Limb (tissue), 2 donors: ENCODE measurements at regions not wholly inside any gene's neighbourhood (a gene's known extent, or its start where the extent isn't known, plus 50 kb on each side); places are given as distances from the start of the nearest gene placed in this dataset.
"Not testable (repeated sequence)": the region's sequence is repeated elsewhere in the genome, so short reads cannot be mapped to it uniquely, and the experiment has no call there.

Source experiments
- DNase-seq, 2 donors: peaks; one replicate each; pipeline ENCODE4 v3.0.0-alpha.2; 2016; ENCODE audit errors: extremely low spot score in 2 of 2

DNA sequence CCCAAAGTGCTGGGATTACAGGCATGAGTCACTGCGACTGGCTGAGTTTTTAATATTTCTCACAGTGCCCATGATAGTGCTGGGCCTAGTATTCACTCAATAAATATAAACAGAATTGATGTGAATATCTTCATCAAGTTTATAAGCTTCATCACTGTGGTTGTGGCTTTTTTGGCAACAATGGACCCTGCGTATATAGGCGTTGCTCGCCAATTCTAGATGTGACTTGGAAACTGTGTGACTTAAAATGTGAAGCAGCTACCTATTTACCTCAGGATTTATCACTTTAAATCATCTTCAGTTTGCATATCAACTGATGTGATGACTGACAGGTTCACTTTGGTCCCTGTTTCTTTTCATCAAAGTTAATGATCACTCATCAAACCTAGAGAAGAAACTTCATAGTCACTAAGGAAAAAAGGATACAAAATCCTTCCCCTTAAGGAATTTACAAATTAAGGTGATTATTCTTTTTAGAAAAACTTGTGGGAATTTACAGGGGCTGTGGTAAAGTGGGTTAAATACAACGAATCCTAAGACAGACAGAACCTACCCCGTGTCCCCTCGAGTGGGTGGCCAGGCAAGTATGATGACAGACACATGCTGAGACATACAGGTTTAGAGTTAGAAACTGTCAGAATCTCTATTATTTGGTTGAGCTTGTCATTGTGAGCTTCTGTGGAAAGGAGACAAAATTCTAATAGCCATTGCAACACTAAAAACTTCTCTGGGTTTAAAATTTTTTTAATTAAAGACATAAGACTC lies 101.3 kb downstream of the AKAP11 start:
- no peak for DNase-seq

DNA sequence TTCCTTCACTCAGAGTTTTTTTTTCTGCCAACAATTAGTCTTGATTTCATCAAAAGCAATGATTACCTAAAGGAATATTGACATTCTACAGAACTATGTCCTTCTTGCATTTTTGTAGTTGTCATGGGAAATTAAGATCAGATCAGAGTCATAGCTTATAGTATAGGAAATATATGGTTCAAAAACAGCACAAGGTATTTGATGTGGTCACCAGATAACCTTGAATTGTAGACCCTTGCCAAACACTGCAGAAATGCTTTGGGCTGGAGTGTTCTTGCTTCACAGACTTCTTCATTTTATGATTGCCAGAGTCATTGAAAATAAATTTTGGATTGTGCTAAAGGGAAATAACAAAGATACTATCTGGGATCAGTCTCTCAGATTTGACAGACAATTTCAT lies 103.7 kb downstream of the AKAP11 start:
- DNase-seq = no peak

- DNase-seq = no peak
Measured at GRCh38 chr13:42377640-42378382, 105.9 kb downstream of the AKAP11 start.

DNA sequence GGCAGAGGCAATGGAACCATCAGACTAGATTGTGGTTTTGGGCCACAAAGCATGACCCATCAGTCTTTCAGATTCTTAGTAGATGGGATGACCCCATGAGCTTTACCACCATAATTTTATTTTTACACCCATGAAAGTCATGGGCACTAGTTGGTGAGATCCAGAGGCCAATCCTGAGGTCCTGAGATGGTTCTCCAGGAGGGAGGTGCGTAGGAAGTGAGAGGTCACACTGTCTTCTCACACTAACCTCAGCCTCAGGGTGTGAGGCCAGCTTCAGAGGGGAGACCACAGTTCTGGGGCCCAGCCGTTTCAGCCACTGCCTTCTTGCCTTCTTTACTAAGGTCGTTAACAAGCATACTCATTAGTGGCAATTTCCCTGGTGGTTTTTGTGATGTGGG lies 106.4 kb downstream of the AKAP11 start:
- DNase-seq = no peak

DNA sequence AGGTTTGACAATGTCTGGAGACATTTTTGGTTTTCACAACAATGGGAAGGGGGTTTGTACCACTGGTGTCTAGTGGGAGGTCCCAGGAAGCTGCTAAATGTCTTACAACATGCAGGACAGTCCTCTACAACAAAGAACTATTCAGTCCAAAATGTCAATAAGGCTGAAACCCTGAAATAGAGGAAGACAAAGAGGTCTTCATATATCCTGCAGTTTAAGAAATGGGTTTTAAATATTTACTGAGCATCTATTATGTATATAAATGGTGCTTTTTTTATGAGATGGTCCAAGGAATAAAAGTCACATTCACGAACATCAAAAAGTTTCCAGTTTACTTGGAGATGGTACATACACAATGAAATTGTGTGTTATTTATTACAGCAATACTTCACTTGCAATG lies 107.3 kb downstream of the AKAP11 start:
- no peak for DNase-seq

DNA sequence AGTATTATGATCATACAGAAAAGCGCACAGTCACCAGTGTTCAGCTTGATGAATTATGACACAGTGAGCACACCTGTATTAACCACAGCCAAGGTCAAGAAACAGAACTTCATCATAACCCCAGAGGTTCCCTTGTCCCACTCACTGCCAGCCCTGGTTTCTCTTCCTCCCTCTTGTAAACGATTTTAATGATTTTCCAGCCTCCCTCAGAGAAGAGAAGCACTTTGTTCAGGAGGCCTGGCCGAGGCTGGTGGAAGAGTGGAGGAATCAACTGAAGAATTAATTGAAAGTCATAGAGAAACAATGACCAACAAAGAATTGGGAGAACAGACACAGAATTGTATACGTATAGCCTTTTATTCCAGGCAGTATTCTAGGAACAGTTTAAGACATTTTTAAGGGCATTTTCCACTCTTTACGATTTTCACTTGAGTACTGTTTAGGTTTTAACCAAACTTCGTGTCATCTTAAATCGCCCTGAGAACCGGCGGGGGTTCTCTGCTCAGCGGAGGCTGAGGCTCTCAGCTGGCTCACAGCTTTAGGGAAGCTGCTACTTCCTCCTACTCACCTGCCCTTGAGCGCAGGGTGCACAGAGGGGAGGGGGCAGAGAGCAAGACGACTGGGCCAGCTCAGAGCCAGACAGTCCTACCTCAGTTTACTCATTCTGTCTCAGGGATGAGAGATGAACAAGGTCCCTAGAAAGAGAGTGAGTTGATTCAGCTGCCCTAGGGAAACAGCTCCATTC lies 108.6 kb downstream of the AKAP11 start:
- DNase-seq = no peak

DNA sequence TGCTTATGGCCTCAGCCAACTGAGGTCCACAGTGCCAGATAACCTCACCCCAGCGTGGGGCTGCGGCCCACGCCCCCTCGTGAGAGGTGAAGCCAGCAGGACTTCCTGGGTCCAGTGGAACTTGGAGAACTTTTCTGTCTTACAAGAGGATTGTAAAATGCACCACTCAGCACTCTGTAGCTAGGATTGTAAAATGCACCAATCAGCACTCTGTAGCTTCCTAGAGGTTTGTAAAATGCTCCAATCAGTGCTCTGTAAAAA lies 109.1 kb downstream of the AKAP11 start:
- DNase-seq = no peak

DNA sequence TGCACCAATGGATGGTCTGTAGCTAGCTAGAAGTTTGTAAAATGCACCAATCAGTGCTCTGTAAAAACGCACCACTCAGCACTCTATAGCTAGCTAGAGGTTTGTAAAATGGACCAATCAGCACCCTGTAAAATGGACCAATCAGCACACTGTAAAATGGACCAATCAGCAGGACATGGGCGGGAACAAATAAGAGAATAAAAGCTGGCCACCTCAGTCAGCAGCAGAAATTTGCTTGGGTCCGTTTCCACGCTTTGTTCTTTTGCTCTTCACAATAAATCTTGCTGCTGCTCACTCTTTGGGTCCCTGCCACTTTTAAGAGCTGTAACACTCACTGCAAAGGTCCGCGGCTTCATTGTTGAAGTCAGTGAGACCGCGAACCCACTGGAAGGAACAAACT lies 109.5 kb downstream of the AKAP11 start:
- DNase-seq = not testable (repeated sequence)

- DNase-seq = no peak
Measured at GRCh38 chr13:42383025-42383424, 111.1 kb downstream of the AKAP11 start.

GRCh38 chr13:42384265-42384664 lies 112.3 kb downstream of the AKAP11 start:
- DNase-seq = no peak

GRCh38 chr13:42388326-42388725 lies 116.4 kb downstream of the AKAP11 start:
- DNase-seq = no peak

DNA sequence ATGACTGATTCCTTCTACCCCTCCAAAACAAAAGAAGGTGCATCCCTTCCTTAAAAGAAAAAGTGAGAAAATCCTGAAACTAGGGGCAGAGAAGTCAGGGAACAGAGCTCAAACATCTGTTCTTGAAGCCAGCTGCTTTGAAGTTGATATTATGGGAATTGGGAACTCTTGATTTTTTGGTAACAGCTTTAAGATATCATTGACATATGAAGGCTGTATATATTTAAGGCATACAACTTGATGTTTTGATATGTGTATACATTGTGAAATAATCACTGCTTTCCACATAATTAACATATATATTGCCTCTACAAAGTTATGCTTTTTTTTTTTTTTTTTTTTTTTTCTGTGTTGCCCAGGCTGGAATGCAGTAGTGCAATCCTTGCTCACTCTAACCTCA lies 117.1 kb downstream of the AKAP11 start:
- no peak for DNase-seq

- DNase-seq = no peak
Measured at GRCh38 chr13:42392180-42392579, 120.2 kb downstream of the AKAP11 start.

DNA sequence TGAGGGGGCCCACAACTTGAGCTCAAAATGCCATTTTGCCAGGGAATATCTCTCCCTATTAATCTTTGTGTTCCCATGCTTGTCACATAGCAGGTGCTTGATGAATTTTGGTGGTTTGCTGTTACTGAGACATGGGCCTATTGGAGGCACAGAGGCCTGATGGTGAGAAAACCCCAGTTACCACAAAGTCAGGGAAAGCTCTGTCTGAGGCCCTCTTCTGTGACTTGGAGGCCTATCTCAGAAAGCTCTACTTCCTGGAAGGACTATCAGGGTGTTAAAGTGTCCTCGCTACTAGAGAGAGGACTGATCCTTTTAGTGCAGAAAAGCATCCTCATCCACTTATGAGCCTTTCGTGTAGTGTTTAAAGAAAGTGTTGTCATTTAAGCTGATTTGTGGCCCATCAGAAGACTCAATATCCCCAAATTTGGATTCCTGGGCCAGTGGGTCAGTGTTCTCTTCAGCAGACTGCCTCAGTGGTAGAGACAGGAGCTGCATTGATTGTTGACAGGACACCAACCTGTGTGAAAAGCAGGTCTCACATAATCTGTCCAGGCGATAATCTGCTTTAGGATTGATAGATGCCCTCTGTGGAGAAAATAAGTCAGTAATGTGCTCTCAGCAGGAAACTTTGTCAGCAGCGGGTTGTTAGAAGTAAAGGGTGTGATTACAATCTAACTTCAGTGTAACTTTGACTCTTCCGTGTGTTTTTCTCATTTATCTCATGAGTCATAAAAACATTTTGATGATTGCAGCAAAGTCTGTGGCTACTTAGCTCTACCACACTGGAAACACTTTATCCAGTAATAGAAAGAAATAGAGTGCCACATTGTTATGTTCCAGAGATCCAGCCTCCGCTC lies 121.0 kb downstream of the AKAP11 start:
- DNase-seq = no peak

DNA sequence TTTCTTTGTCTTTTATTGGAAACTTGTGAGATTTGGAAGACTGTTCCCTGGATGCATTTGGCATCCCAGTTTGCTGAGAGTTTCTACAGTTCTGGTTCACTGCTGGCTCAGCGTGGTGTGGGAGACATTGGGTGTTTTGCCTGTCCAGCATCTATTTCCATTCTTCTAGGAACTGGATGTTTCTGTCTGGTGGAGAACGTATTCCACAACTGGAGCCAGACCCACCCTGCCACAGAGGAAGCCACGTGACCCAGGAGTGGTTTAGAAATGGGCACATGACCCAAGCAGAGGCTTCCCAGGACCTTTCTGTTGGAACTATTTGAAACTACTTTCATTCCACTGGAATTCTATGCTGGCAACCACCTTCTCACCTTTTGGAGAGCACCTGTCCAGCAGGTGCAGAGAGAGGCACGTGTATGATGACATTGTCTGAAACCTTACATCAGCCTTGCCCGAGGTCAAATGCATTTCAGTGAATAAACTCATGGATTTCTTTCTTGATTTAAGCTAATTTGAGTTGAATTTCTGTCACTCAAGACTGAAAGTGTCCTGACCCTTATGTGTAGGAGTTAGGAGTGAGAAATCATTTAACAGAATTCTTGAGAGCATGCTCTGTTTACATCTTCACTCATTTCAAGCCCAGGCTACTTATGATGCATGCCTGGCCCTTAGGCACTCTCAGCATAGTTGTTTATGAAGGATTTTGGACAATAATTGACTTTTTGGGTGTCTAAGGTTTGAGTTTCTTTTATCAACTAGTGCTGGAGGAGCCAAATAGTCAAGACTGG lies 121.8 kb downstream of the AKAP11 start:
- DNase-seq = no peak

- DNase-seq = no peak
Measured at GRCh38 chr13:42394361-42394708, 122.4 kb downstream of the AKAP11 start.

DNA sequence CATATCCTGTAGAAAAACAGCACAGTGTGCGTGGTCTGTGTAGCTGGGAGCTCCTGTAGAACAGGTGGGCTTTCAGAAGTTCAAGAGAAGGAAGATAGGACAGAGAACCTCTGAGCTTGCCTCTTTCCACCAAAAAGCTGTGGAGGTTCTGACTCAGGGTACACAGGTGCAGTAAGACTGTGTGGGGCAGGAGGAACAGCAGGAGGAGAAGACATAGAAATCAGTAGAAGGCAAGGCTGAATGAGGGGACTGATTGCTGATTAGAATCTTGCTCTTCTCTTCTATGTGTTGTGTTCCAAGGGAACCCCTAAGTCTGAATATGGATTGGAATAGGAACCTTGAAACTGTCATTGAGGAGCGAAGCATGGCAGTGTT lies 122.7 kb downstream of the AKAP11 start:
- no peak for DNase-seq

DNA sequence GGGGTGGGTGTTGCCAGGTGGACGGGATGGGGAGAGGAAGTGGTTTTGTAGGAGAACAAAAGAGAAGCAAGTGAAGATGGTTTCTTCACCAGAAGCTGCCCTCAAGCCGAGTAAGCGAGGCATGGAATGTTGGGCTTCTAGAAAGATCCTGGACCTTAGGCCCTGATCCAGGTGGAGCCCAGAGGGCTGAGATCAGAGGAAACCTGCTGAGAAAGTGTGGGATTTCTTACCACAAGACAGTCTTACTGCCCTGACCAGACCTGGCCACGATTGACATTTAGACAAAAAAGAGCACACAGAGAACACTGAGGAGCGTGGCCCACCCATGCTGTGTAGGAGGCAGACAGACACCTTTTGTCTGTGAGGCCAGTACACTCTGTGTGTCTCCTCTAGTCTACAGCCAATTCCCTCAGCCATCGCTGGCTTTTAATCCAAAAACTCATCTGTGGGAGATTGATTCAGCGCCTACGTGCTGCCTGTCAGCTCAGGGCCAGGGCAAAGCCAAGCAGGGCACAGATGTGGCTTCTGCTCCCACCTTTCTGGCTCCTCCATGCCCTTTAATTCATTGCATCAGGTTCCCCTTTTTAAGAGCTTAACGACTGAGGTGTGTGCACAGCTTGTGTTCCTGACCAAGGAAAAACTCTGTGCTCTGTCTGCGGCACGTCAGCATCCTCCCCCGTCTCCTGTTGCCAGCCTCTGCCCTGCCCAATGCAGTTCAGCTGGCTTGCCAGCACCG lies 123.3 kb downstream of the AKAP11 start:
- no peak for DNase-seq

DNA sequence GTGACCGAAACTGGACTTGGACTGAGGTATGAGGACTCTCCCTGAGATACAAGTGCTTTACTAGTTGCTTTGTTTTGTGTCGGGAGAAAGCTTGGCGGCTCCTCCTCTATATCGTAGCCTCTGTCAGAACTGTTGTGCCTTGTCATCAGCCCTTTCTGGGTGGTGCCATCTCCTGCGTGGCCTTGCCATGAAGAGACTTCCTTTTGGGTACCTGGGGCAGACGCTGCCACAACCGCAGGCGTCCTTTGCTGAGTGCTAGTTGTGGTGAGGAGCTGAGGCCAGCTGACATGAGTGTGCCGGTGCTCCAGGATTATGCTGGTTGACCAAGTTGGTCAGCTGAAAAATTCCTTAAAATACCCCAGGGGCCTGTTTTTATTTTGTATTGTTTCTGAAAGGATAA lies 124.5 kb downstream of the AKAP11 start:
- DNase-seq = no peak

GRCh38 chr13:42396901-42397655 lies 125.1 kb downstream of the AKAP11 start:
- no peak for DNase-seq
